ENCODE measurements at regions not wholly inside any gene's neighbourhood (a gene's known extent, or its start where the extent isn't known, plus 50 kb on each side); places are given as distances from the start of the nearest gene placed in this dataset.

- H3K9me3 ChIP-seq: no peaks in the 10 kb centered on the region
- H3K27ac ChIP-seq: no peak overlapping the region
- no peaks in the 10 kb centered on the region for H3K36me3 ChIP-seq
- no peaks in the 10 kb centered on the region for H3K4me1 ChIP-seq
- H3K27me3 ChIP-seq: no peaks in the 10 kb centered on the region
- intact Hi-C loops (cut with DNase I; ENCODE audit: low total_unique reads): no loop called here
- TF ChIP-seq POLR2A (IDR thresholded peaks at IDR 0.05): no peak
- peak in 2 of 4 experiments; percentile 5 to 15 for TF ChIP-seq CTCF (IDR thresholded peaks at IDR 0.05)
- no peak for DNase-seq
- H3K4me3 ChIP-seq: no peak overlapping the region
These were observed 83.9 kb upstream of the CEP85L start for GRCh38 chr6:118735320-118735719.

- H3K27me3 ChIP-seq: no peaks in the 10 kb centered on the region
- H3K36me3 ChIP-seq: no peaks in the 10 kb centered on the region
- intact Hi-C loops (cut with DNase I; ENCODE audit: low total_unique reads): no loop called here
- no peaks in the 10 kb centered on the region for H3K4me1 ChIP-seq
- TF ChIP-seq CTCF (IDR thresholded peaks at IDR 0.05) (no peak), POLR2A (IDR thresholded peaks at IDR 0.05) (no peak)
- no peak overlapping the region for H3K27ac ChIP-seq
- no peak for DNase-seq
- no peaks in the 10 kb centered on the region for H3K9me3 ChIP-seq
- H3K4me3 ChIP-seq: no peak overlapping the region
These were observed 74.6 kb upstream of the CEP85L start for GRCh38 chr6:118725944-118726343.

- no peak for DNase-seq
- intact Hi-C loops (cut with DNase I; ENCODE audit: low total_unique reads): no loop called here
- Histone ChIP-seq H3K36me3 (no peaks in the 10 kb centered on the region), H3K27me3 (no peaks in the 10 kb centered on the region), H3K4me1 (no peaks in the 10 kb centered on the region), H3K9me3 (no peaks in the 10 kb centered on the region), H3K27ac (no peak overlapping the region), H3K4me3 (no peak overlapping the region)
- TF ChIP-seq POLR2A (IDR thresholded peaks at IDR 0.05): no peak
These were observed 72.8 kb upstream of the CEP85L start for GRCh38 chr6:118724211-118724610.

- DNase-seq: no peak
- Histone ChIP-seq H3K36me3 (no peaks in the 10 kb centered on the region), H3K27me3 (no peaks in the 10 kb centered on the region), H3K4me1 (no peaks in the 10 kb centered on the region), H3K4me3 (no peak overlapping the region), H3K9me3 (no peaks in the 10 kb centered on the region), H3K27ac (no peak overlapping the region)
- no peak for TF ChIP-seq CTCF (IDR thresholded peaks at IDR 0.05)
- no peak for TF ChIP-seq POLR2A (IDR thresholded peaks at IDR 0.05)
- intact Hi-C loops (cut with DNase I; ENCODE audit: low total_unique reads): no loop called here
These were observed 71.7 kb upstream of the CEP85L start for GRCh38 chr6:118722829-118723813.

- H3K27ac ChIP-seq: no peak overlapping the region
These were observed 68.7 kb upstream of the CEP85L start for GRCh38 chr6:118720125-118720473.

More at GRCh38 chr6:118720125-118720473, 68.7 kb upstream of the CEP85L start:
- H3K36me3 ChIP-seq: no peaks in the 10 kb centered on the region
- no peak overlapping the region for H3K4me3 ChIP-seq
- TF ChIP-seq POLR2A (IDR thresholded peaks at IDR 0.05) (no peak), CTCF (IDR thresholded peaks at IDR 0.05) (no peak)
- H3K27me3 ChIP-seq: no peaks in the 10 kb centered on the region
- H3K4me1 ChIP-seq: no peaks in the 10 kb centered on the region
- intact Hi-C loops (cut with DNase I; ENCODE audit: low total_unique reads): no loop called here
- no peaks in the 10 kb centered on the region for H3K9me3 ChIP-seq
- DNase-seq: no peak

Measured in uterus (tissue), 3 donors.